Stimulated activated CD4-positive, alpha-beta T cell treated with anti-CD3 and anti-CD28 coated beads, Interleukin-15, amount 100 ng/mL, for 24 hours (primary cell): ENCODE measurements at regions not wholly inside any gene's neighbourhood (a gene's known extent, or its start where the extent isn't known, plus 50 kb on each side); places are given as distances from the start of the nearest gene placed in this dataset.
"Not testable (repeated sequence)": the region's sequence is repeated elsewhere in the genome, so short reads cannot be mapped to it uniquely, and the experiment has no call there.

Experiments
- DNase-seq: peaks from one replicate; pipeline ENCODE4 v3.0.0-alpha.2; 2020

DNA sequence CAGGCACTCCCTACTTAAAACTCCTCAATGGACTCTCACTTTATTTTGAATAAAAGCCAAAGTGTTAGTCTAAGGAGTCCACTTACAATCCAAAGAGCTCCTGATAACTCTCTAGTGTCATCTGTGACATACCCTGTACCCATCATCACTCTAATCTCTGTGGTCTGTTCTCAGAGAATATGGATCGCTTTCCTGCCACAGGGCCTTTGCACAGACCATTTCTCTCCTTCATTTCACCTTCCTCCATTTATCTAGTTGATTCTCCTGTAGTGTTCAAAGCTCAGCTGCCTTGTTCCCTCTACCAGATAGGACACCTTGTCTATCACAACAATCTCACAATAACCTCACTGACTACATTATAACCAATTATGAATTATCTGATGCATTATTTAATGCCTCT, 185.4 kb upstream of the KBTBD8 start:
- DNase-seq: no peak

DNA sequence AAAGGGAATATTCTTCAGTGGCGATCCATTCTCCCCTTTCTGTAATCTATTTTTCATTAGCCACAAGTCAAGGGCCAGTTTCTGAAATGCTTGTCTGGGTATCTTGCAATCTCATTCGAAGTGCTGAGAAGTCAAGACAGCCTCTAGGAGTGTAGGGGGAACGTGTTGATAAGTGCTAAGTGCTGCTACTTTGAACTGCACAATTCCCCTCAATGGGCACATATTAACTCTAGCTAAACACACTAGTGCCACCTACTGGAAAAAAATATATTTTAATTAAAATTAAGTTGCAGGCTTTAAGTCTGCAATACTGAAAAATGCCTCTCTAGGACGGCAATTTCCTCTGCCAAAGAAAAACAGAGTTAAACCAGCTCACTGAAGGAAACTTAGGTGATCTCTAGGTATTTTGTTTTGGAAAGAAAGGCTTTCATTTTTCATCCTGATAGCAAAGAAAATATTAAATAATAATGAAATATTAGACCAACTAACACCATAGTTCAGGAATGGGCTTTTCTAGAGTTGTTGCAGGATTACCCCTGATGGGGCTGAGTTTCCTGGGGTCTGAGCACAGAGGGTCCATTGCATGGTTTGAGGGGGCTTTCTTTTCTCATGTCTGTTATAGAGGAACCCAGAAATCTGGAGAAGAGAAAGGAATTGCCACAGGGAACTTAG, 181.9 kb upstream of the KBTBD8 start:
- no peak for DNase-seq

DNA sequence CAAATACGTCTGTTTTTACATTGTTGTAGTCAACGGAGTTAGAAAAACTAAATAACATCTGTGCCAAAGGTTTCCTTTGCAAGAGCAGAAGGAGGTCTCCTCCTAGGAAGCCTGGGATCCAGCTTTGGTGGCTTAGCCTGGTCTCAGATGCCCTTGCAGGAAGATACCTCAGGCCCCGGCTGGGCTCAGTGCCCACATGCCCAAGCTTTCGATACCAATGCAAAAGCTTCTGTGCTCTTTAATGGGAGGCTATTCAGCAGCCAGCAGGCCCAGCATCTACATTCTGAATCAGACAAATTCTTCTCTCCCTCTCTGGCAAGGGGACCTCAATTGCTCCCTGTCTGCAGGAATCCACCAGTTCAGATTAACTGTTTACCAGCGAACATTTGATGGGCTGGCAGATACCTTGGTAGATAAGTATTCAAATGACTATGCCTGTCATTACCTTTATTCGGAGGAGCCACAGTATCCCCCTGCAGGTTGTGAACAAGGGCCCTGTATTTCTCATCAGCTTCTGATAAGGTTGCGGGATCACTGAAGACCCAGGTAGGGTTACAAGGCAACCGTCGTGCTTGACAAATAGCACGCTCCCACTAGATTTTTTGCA, 180.1 kb upstream of the KBTBD8 start:
- DNase-seq: no peak

DNA sequence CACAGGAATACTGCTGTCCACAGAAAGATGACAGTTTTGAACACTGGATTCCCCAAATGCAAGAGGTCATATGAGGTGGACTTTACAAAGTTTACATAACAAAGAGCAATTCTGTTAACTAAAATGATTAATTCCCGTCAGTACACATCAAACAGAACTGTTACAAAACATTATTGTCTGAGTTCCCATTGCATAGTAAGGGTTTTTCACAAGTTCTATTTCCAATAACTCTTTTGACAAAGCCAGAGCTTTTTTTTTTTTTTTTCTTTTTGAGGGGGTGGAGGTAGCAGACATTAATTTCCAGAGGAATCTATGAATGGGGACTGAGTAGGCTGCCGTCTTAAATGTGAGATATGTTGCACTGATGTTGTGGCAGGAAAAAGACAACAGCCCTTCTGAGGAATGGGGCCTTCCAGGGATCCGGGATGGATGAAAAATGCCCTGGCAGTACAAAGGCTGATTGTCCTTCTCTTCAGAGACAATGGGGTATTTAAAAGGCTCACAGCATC, 178.1 kb upstream of the KBTBD8 start:
- DNase-seq: no peak

DNA sequence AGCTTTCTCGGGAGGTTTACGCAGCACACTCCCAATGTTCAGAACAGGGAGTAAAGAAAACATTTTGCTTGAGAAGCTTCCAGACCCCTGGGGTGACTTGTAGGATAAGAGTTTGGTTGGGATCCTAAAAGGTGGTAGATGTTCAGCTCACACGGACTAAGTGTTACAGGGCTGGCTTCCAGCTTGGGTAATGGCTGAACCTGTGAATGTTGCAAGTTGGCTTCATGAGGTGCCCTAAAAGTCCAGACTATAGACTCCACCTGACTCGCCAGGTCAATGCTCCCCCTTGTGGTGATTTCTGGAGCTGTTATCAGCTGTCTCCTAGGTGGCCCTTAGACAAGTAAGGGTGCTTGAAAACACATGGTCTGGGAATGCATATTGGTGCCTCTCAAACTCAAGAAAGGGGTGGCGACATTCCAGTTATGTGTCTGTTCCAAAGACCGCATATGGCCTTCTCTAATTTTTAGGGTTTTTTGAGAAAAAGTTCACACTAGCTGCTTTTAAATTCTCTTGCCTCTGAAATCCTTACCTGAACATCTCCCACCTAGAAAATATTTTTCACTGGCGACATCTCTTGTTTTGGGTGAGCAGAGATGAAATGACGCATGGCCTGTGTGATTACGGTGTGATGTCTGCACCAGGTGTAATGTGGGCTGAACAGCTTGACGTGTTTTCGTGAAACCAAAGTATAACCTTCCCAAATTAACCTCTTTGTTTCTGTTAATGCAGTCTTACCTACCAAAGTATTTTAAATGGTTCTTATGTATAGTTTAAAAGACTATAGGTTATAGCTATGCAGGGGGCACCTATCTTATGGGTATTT, 175.7 kb upstream of the KBTBD8 start:
- DNase-seq: peak; percentile 79

DNA sequence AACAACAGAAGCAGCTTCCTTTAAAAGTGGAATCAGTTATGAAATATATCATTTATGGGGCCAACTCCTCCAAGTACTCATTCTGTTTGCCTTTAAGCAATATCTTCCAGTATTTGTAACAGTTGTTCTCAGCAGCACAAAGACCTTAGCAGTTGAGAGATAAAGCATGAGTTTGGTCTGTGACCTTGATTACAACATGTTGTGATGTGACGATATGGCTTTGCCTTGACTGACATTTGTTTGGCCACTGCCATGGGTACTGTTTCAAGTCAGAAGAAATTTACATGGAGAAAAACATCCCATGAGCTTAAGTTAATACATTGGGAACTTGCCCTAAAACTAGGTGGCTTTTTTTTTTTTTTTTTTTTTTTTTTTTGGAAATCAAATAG, 175.1 kb upstream of the KBTBD8 start:
- no peak for DNase-seq

DNA sequence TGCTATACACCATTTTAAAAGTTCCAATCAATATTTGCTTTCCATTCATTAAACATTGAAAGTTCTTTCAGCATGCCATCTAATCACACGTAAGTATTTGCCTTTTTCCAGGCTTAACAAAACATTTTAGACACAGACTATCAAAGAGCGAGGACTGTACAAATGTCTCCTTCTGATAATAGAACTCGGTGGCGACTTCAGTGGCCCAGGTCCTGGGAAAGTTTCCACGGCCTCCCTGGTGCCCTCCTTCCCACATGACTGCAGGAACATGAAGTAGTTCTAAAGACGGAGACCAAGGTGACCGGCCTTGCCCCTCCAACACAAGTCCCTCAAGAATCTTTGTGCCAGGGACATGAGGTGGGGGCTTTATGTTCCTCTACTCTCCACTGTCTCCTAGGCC, 174.6 kb upstream of the KBTBD8 start:
- DNase-seq: no peak

DNA sequence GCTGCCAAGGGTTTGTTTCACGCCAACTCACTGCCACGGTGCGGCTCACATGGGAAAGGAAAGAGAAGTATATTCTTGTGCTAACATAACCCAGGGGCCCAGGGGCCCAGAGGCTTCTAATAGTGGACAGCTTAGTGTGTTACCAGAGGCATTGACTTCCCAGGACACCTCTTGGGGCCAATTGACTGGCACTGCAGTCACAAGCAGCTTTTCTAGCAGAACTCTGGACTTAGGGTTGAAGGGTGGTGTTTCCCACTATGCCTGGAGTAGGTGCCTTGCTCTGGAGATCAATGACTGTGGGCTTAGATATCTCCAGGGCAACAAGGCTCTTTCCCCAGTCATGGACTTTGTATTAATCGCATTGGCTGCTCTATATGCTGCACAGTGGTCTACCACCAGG, 172.7 kb upstream of the KBTBD8 start:
- DNase-seq: no peak

DNA sequence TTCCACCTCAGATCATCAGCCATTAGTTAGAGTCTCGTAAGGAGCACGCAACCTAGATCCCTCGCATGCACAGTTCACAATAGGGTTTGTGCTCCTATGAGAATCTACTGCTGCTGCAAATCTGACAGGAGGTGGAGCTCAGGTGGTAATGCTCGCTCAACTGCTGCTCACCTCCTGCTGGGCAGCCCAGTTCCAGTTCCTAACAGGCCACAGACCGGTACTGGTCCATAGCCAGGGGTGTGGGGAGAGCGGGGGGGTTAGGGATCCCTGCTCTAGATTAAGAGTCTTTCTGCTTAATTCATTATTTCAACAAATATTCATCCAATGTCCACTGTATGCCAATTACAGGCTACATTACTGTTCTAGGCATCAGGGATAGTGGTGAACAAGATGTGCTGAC, 170.4 kb upstream of the KBTBD8 start:
- no peak for DNase-seq

DNA sequence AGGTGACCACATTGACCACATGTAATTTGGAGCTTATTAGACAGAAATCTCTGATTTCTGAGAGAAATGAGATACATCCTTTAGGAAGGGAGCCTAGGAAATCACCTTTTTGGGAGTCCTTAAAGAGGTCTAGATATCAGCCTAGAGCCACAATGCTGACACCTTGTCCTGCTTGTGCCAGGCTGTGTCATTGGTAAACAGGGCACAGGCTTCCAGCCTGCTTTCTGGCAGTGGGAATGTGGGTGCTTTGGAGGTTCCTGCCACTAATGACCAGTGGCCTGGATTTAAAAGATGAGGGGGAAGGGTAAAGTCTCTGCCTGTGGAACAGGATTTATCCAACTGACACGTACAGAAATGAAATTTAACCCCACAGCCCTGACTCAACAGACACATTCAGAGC, 169.8 kb upstream of the KBTBD8 start:
- no peak for DNase-seq

DNA sequence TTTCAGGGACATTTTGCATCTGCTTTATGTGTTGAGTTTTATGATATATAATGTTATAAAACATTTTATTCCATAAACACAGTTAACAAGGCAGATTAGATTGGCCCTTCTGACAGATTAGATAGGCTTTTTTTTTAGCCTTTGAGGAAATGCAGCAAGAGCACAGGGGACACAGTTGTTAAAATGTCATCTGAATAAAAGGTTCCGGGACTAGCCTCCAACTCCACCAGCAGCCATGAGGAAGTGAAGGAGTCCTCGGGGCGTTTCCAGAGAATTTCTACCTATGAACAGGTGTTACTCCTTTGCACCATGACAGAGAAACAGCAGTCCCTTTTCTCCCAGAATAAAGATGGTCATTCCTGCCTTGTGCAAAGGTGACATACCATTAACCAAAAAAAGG, 167.8 kb upstream of the KBTBD8 start:
- DNase-seq: no peak

DNA sequence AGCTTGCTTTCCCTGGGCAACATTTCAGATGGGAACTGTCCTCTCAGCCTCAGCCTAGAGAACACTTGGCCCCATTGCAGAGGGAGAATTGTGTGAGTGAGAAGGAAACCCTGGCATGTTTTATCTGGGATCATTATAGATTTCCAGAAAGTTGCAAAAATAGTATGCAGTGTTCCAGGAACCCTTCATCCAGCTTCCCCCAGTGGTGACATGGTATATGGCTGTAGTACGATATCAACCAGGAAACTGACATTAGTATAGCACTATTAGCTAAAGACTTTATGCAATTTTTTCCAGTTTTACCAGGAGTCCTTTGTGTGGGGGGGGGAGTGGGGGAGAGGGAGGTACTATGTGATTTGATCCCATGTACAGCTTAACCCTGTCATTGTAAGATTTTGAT, 166.2 kb upstream of the KBTBD8 start:
- no peak for DNase-seq

DNA sequence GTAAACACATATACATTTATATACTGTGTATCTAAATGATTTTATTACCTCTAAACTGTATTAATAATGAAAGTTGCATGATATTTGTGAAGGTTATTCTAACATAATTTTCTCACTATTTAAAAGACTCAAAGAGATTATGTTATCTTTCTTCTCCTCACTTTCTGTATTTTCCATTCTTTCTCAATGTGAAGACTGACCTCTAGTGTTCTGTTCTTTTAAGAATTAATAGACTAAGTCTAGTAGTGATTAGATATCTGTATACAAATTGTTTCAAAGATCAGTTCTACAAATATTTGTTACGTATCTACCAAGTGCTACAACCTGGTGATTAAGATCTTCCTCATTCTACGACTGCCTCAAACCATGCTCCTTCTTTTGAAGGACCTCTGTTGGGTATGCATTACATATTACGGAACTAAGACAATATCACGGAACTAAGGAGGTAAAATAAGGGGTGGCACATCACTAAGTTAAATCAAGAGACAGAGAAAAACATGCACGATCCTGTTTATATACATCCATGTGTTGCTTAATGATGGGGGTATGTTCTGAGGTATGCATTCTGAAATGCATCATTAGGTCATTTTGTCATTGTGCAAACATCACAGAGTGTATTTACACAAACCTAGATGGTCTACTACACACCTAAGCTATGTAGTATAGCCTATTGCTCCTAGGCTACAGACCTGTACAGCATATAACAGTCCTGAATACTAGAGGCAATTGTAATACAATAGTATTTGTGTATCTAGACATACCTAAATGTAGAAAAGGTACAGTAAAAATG, 161.5 kb upstream of the KBTBD8 start:
- DNase-seq: no peak

DNA sequence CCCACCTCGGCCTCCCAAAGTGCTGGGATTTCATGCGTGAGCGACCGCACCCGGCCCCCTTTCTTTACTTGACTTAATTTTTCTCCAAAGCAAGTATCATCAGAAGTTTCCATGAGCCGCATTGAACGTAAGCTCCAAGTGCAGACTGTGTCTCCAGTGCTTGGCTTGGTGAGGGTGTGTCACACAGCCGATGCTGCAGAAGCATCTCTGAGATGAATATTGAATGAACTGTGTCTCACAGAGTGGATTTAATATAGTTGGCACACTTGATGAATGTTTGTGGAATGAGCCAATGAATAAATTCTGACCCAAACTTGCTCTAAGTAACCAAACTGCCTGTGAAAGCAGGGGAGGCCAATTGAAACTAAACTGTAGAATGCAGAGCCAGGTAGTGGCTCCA, 159.4 kb upstream of the KBTBD8 start:
- DNase-seq: no peak

DNA sequence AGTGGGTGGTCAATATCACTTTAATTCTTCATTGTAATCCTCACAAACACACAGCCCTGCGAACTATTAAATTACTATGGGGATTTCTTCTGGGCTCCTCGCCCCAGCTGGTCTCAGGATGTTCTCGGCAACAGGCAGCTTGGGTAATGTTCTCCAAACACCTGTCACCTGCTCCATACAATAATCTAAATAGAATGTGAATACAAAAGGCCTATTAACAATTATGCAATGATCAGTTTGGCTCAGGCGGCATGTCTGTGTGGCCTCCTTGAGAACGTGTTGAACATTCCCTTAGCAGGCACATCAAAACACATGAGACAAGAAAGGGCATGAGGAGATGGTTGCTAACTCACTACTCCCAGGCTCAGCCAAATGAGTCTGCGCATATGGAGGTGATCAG, 158.6 kb upstream of the KBTBD8 start:
- no peak for DNase-seq

DNA sequence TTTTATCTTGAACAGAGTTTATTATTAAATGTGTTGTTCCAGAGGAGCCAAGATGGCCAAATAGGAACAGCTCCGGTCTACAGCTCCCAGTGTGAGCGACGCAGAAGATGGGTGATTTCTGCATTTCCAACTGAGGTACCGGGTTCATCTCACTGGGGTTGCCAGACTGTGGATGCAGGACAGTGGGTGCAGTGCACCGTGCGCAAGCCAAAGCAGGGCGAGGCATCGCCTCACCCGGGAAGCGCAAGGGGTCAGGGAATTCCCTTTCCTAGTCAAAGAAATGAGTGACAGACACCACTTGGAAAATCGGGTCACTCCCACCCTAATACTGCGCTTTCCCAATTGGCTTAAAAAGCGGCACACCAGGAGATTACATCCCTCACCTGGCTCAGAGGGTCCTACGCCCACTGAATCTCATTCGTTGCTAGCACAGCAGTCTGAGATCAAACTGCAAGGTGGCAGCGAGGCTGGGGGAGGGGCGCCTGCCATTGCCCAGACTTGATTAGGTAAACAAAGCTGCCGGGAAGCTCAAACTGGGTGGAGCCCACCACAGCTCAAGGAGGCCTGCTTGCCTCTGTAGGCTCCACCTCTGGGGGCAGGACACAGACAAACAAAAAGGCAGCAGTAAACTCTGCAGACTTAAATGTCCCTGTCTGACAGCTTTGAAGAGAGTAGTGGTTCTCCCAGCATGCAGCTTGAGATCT, 155.2 kb upstream of the KBTBD8 start:
- DNase-seq: not testable (repeated sequence)

DNA sequence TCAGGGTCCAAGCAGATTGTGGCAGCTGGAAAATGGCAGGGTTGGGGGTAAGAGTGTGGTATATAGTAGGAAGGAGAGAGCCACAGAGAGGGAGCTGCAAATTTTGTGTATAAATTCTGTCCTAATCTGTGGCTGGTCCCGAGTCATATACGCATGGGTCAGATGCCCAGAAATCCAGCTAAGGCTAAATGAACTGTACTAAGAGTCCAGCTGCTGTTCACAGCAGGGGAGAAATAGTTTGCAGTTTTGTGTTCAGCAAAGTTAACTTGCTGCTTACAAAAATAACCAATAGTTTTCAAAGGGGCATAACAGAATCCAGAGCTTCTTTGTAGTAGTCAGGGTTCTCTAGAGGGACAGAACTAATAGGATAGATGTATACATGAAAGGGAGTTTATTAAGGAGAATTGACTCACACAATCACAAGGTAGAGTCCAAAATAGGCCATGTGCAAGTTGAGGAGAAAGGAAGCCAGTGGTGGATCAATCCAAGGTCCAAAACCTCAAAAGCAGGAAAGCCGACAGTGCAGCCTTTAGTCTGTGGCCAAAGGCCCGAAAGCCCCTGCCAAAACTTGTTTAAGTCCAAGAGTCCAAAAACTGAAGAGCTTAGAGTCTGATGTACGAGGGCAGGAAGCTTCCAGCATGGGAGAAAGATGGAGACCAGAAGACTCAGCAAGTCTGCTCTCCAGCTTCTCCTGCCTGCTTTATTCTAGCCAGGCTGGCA, 146.1 kb upstream of the KBTBD8 start:
- DNase-seq: no peak

DNA sequence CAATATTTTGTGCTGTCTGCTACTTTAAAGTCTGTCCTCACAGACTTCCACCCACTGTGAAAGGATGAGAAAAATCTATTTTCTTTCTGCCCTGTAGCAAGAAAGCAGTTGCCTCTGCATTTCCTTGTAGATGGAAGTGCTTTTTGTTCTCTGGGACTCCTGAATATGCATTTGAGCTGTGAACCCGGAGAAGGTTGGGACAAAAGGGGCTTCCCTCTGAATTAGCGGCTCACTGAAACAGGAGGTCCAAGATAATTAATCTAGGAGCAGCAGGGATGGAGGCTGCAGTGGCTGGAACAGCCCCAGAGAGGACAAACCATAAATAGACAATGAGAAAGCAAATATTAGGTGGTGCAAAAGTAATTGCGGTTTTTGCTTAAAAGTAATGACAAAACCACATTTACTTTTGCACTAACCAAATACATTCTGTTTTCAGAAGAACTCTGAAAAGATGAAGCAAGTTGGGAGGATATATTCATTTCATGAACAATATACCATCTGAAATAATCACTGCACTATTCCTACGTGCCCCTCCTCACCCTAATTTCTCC, 143.4 kb upstream of the KBTBD8 start:
- no peak for DNase-seq

DNA sequence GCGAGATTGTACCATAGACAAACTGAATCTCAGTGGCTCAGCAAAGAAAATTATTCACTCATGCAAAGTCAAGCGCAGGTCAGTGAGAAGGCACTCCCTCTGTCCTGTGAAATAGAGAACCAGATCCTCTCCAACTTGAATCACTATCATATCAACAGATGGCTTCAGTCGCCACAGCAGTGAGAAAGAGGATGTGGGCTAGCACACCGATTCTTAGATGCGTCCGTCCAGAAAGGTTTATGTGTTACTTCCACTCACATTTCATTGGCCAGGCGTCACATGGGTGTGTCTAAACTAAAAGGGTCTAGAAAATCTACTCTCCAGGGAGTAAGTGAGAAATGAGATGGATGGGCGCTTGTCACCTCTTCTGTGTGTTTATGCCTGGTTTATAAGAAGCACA, 141.6 kb upstream of the KBTBD8 start:
- no peak for DNase-seq

DNA sequence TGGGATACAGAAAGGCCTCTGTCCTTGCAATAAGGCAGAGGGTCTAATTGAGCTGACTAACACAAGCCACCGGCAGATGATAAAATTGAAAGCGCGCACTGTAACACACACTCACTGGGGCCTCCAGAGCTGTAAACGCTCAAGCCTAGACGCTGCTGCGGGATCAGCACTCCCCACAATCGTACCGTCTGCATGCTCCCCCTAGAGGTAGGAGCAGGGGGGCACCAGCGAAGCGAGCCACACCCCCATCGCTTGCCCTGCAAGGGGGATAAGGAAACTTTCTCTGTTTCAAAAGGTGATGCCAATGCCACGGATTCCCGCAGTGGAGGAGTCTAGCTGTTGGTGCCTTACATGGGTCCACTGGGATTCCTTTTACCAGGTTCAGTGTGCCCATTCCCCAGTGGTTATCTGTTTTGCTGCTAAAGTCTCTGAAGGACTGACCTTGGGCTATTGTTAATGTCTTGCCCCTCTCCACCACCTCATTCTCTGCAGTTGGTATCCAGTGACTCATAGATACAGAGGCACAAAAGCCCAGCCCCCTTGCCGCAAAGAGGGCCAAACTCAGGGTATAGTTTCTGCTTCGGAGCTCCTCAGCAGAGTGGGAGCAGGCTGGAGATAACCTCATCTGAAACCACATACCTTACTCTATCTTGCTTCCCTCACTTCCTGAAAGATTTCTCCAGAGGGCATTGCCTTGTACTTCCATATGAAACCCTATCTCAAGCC, 139.3 kb upstream of the KBTBD8 start:
- peak; percentile 3 for DNase-seq

DNA sequence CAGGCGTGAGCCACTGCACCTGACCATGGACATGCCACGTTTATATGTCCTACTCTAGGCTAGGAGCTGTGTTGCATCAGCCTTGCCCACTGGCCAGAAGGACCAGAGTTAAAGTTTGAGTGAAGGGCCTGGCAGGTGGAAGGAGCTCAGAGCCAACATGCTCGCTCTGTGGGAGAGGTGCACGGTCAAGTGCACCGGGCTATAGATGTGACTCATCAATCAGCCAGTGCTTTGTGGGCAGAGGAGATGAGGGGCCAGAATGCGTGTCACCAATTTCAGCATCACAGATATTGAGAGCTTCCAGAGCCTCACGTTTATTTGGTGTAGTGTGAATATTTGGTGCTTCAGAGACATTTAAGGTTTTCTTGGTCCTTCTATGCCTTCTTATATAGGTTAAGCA, 137.3 kb upstream of the KBTBD8 start:
- DNase-seq: no peak
